ENCODE measurements at regions not wholly inside any gene's neighbourhood (a gene's known extent, or its start where the extent isn't known, plus 50 kb on each side); places are given as distances from the start of the nearest gene placed in this dataset.

DNA sequence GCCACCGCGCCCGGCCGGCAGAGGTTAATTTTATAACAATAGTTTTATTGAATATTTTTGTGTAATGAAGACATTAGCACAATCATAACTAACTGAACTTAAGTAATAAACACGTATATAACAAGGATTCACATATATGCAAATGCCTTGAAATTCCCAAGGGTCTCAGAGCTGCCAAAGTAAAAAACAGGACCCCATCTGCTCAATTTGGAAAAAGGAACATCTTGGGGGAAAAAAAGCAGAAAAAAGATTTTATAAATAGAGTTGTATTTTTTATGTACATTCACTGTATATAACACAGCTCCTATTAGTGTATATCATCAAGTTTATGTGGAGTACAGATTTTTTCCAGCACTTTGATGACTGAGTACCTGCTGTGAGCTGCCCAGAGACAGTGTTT lies 366.7 kb downstream of the BRINP1 start:
- no peak for TF ChIP-seq CTCF (IDR thresholded peaks at IDR 0.05; ENCODE audit: low read depth, low read length)
- DNase-seq (ENCODE audit: extremely low read depth, low read depth) = no peak

DNA sequence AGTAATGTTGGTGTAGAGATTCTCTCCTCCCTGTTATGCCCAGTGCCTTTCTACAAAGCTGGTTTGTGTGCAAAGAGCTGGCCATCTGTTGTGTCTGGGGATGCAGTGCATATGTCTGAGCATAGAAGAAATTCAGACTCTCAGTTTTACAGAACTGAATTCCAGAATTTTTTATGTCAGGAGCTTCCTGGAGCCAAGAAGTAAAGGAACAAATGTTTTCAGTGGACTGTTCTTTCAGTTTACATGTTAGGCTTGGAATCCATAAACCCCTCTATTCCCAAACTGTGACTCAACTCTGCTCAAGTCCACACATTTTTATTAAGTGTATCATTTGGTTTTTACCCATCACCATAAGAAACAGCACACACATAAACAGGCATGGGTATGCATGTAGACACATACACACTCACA lies 366.0 kb downstream of the BRINP1 start:
- TF ChIP-seq CTCF (IDR thresholded peaks at IDR 0.05; ENCODE audit: low read depth, low read length) = no peak
- DNase-seq (ENCODE audit: extremely low read depth, low read depth) = no peak

- no peak for DNase-seq (ENCODE audit: extremely low read depth, low read depth)
- TF ChIP-seq CTCF (IDR thresholded peaks at IDR 0.05; ENCODE audit: low read depth, low read length) = no peak
These were observed 365.2 kb downstream of the BRINP1 start for GRCh38 chr9:119003882-119004617.

GRCh38 chr9:119004618-119004990 lies 364.6 kb downstream of the BRINP1 start:
- TF ChIP-seq CTCF (IDR thresholded peaks at IDR 0.05; ENCODE audit: low read depth, low read length) = no peak
- peak; percentile 75 for DNase-seq (ENCODE audit: extremely low read depth, low read depth)

DNA sequence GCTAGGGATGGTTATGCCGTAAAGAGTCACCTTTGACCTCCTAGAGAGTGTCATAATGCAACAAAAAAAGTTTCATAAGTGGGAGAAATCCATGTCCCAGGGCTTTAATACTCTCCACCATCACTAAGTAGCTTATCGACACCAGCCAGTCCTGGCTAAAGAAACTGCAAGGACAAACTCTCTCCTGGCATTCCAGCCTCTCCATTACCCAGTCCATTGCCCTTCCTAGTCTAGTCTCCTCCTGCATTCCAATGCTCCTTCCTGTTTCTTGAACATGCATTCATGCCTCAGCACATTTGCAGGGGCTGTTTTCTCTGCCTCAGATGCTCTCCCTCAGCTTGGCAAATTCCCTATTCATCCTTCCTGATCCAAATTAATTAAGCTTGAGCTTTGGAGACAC lies 364.1 kb downstream of the BRINP1 start:
- DNase-seq (ENCODE audit: extremely low read depth, low read depth) = no peak
- TF ChIP-seq CTCF (IDR thresholded peaks at IDR 0.05; ENCODE audit: low read depth, low read length) = no peak

DNA sequence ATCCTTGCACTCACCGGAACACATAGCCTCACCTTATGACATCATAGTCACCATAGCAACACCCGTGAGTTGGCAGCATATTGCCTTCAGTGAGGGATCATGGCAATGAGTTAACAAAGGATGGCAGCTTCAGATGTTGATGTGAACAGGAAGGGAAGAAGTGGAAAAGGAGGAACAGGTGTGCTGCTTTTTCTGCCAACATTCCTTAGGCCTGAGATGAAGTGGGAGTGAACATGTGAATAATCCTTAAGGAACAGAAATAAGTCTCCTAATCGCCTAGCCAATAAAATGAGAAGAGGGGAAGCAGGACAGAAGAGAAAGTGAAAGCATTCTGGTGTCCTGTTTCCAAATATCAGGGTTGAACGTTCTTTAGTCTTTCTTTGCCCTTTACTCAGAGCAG lies 360.0 kb downstream of the BRINP1 start:
- no peak for DNase-seq (ENCODE audit: extremely low read depth, low read depth)
- TF ChIP-seq CTCF (IDR thresholded peaks at IDR 0.05; ENCODE audit: low read depth, low read length) = no peak

GRCh38 chr9:119020284-119020683 lies 349.0 kb downstream of the BRINP1 start:
- TF ChIP-seq CTCF (IDR thresholded peaks at IDR 0.05; ENCODE audit: low read depth, low read length) = no peak
- no peak for DNase-seq (ENCODE audit: extremely low read depth, low read depth)

Measured in AG09319 (cell line).